ENCODE measurements at regions not wholly inside any gene's neighbourhood (a gene's known extent, or its start where the extent isn't known, plus 50 kb on each side); places are given as distances from the start of the nearest gene placed in this dataset.

DNA sequence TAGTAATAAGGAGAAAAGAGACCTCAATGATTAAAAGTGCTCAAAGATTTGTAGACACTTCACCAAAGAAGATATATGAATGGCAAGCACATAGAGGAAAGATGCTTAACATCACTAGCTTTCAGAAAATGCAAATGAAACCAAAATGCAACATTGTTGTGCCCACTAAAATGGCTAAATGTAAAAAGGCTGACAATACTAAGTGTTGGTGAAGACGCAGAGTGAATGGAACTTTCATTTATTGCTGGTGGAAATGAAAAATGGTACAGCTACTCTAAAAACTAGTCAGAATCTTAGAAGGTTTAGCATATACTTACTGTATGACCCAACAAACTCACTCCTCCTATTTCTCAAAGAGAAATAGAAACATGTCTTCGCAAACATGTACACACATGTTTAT, 212.9 kb upstream of the PITRM1 start:
- Histone ChIP-seq H3K79me2 (ENCODE audit: insufficient read depth, low read length) (no peaks in the 10 kb centered on the region), H3K4me3 (ENCODE audit: low read length, poor library complexity, severe bottlenecking) (no peak overlapping the region), H3K27me3 (ENCODE audit: insufficient read depth, low read length, poor library complexity, severe bottlenecking) (no peaks in the 10 kb centered on the region), H3K36me3 (ENCODE audit: insufficient read depth, low read length) (no peaks in the 10 kb centered on the region), H3K4me1 (ENCODE audit: insufficient read depth, low read length, poor library complexity, severe bottlenecking) (no peaks in the 10 kb centered on the region), H3K9me2 (replicated peaks; ENCODE audit: low read depth, low read length) (no peaks in the 10 kb centered on the region), H3K9ac (ENCODE audit: low read depth, low read length, poor library complexity, severe bottlenecking) (no peak overlapping the region), H3K9me3 (ENCODE audit: insufficient read depth, low read depth, low read length) (0 out of 2 replicates have a peak, but pooled peaks cover 6% of the 10 kb centered on the region), H4K20me1 (ENCODE audit: insufficient read depth, low read length, poor library complexity, severe bottlenecking) (no peaks in the 10 kb centered on the region), H3F3A (ENCODE audit: low read depth) (no peaks in the 10 kb centered on the region), H2AFZ (ENCODE audit: low read length) (no peak overlapping the region), H3K4me2 (ENCODE audit: low read depth, low read length, poor library complexity, severe bottlenecking) (no peak overlapping the region)
- TF ChIP-seq EZH2phosphoT487 (IDR thresholded peaks at IDR 0.05; ENCODE audit: borderline replicate concordance): no peak
- TF ChIP-seq, protein P1, sequence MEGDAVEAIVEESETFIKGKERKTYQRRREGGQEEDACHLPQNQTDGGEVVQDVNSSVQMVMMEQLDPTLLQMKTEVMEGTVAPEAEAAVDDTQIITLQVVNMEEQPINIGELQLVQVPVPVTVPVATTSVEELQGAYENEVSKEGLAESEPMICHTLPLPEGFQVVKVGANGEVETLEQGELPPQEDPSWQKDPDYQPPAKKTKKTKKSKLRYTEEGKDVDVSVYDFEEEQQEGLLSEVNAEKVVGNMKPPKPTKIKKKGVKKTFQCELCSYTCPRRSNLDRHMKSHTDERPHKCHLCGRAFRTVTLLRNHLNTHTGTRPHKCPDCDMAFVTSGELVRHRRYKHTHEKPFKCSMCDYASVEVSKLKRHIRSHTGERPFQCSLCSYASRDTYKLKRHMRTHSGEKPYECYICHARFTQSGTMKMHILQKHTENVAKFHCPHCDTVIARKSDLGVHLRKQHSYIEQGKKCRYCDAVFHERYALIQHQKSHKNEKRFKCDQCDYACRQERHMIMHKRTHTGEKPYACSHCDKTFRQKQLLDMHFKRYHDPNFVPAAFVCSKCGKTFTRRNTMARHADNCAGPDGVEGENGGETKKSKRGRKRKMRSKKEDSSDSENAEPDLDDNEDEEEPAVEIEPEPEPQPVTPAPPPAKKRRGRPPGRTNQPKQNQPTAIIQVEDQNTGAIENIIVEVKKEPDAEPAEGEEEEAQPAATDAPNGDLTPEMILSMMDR (conservative IDR thresholded peaks at IDR 0.05; ENCODE audit: low read length): no peak

DNA sequence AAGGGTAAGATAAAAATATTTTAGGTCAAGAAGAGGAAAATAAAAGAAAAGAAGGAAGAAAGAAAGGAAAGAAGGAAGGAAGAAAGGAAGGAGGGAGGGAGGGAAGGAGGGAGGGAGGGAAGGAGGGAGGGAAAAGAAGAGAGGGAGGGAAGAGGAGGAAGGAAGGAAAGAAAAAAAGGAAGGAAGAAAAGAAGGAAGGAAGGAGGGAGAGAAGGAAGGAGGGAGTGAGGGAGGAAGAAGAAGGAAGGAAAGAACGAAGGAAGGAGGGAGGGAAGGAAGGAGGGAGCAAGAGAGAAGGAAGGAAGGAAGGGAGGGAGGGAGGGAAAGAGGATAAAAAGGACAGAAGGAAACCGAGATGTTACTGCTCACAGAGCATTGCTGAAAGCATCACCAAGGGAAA, 209.5 kb upstream of the PITRM1 start:
- Histone ChIP-seq H3K36me3 (ENCODE audit: insufficient read depth, low read length) (no peaks in the 10 kb centered on the region), H3K4me3 (ENCODE audit: low read length, poor library complexity, severe bottlenecking) (no peak overlapping the region), H3K4me2 (ENCODE audit: low read depth, low read length, poor library complexity, severe bottlenecking) (no peak overlapping the region), H3F3A (ENCODE audit: low read depth) (no peaks in the 10 kb centered on the region), H3K4me1 (ENCODE audit: insufficient read depth, low read length, poor library complexity, severe bottlenecking) (no peaks in the 10 kb centered on the region), H3K79me2 (ENCODE audit: insufficient read depth, low read length) (no peaks in the 10 kb centered on the region), H3K9ac (ENCODE audit: low read depth, low read length, poor library complexity, severe bottlenecking) (no peak overlapping the region), H2AFZ (ENCODE audit: low read length) (no peak overlapping the region), H4K20me1 (ENCODE audit: insufficient read depth, low read length, poor library complexity, severe bottlenecking) (no peaks in the 10 kb centered on the region), H3K9me3 (ENCODE audit: insufficient read depth, low read depth, low read length) (0 out of 2 replicates have a peak, but pooled peaks cover 6% of the 10 kb centered on the region), H3K9me2 (replicated peaks; ENCODE audit: low read depth, low read length) (no peaks in the 10 kb centered on the region), H3K27me3 (ENCODE audit: insufficient read depth, low read length, poor library complexity, severe bottlenecking) (no peaks in the 10 kb centered on the region)
- no peak for TF ChIP-seq EZH2phosphoT487 (IDR thresholded peaks at IDR 0.05; ENCODE audit: borderline replicate concordance)
- TF ChIP-seq, protein P1 (conservative IDR thresholded peaks at IDR 0.05; ENCODE audit: low read length): no peak

DNA sequence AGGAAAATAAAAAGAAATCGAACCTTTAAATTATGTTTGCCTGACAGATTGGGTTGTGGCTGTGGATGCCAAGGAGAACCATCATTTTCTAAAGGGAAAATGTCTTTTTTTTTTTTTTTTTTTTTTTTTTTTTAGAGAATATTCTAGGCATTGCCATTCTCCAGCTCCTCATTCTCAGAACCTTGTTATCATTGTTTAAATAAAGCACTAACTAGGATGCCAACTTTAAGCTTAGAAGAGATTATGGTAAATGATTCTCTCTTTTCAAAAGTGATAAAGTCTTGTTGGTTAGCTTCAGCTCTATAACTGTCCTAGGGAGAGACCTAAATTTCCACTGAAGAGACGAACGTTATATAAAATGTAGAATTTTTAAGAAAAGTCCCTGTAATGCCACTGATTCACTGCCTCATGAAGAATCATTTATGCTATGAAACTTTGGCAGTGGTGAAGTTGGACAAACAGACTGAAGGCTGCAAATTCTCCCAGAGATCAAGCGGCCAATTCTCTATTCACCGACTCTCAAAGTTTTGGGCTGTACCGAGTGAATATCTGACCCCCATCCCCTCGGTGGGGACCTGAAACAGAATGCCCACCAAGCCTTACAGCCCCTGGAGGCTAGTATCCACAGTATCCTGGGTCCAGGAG, 207.9 kb upstream of the PITRM1 start:
- H3K4me3 ChIP-seq (ENCODE audit: low read length, poor library complexity, severe bottlenecking): no peak overlapping the region
- TF ChIP-seq, protein P1 (conservative IDR thresholded peaks at IDR 0.05; ENCODE audit: low read length): no peak
- no peak for TF ChIP-seq EZH2phosphoT487 (IDR thresholded peaks at IDR 0.05; ENCODE audit: borderline replicate concordance)
- no peaks in the 10 kb centered on the region for H3K27me3 ChIP-seq (ENCODE audit: insufficient read depth, low read length, poor library complexity, severe bottlenecking)
- no peaks in the 10 kb centered on the region for H3K79me2 ChIP-seq (ENCODE audit: insufficient read depth, low read length)
- H3K9ac ChIP-seq (ENCODE audit: low read depth, low read length, poor library complexity, severe bottlenecking): no peak overlapping the region
- H3K9me2 ChIP-seq (replicated peaks; ENCODE audit: low read depth, low read length): no peaks in the 10 kb centered on the region
- H3K36me3 ChIP-seq (ENCODE audit: insufficient read depth, low read length): no peaks in the 10 kb centered on the region
- H4K20me1 ChIP-seq (ENCODE audit: insufficient read depth, low read length, poor library complexity, severe bottlenecking): no peaks in the 10 kb centered on the region
- 0 out of 2 replicates have a peak, but pooled peaks cover 4% of the 10 kb centered on the region for H3K9me3 ChIP-seq (ENCODE audit: insufficient read depth, low read depth, low read length)
- no peaks in the 10 kb centered on the region for H3K4me1 ChIP-seq (ENCODE audit: insufficient read depth, low read length, poor library complexity, severe bottlenecking)
- H3F3A ChIP-seq (ENCODE audit: low read depth): no peaks in the 10 kb centered on the region
- H3K4me2 ChIP-seq (ENCODE audit: low read depth, low read length, poor library complexity, severe bottlenecking): no peak overlapping the region
- H2AFZ ChIP-seq (ENCODE audit: low read length): no peak overlapping the region
